Lung (tissue), 11 donors: ENCODE measurements at regions not wholly inside any gene's neighbourhood (a gene's known extent, or its start where the extent isn't known, plus 50 kb on each side); places are given as distances from the start of the nearest gene placed in this dataset.

ENCODE experiments used
- ATAC-seq: fragments of 200-7000 bp; cut with Tn5 transposase; one replicate; pipeline ENCODE4 v1.9.1; 2020; ENCODE audit warnings: moderate number of reproducible peaks; ENCODE audit not compliant: insufficient read depth, low FRiP score
- DNase-seq, 3 donors: peaks; one replicate each; pipeline ENCODE4 v3.0.0-alpha.2; 2013 to 2017
- H3K27ac ChIP-seq, 2 donors: one replicate each; pipeline ENCODE4 v1.5.1; 2013; ENCODE audit warnings: mild to moderate bottlenecking in 2 of 2, moderate library complexity in 2 of 2, control low read depth in 1 of 2, inconsistent platforms in 1 of 2, low read depth in 1 of 2, low read length in 1 of 2
- H3K27me3 ChIP-seq, 3 donors: one replicate each; pipeline ENCODE4 v1.5.1; 2013; ENCODE audit warnings: low read length in 2 of 3; ENCODE audit not compliant: control insufficient read depth in 3 of 3, insufficient read depth in 3 of 3
- H3K36me3 ChIP-seq, 4 donors: one replicate each; pipeline ENCODE4 v1.5.1; 2013; ENCODE audit warnings: low read length in 4 of 4, mild to moderate bottlenecking in 1 of 4, moderate library complexity in 1 of 4; ENCODE audit not compliant: control insufficient read depth in 4 of 4, insufficient read depth in 4 of 4
- H3K4me1 ChIP-seq, 5 donors: one replicate each; pipeline ENCODE4 v1.5.1; 2013; ENCODE audit warnings: low read length in 5 of 5, mild to moderate bottlenecking in 2 of 5, moderate library complexity in 1 of 5; ENCODE audit not compliant: control insufficient read depth in 5 of 5, insufficient read depth in 5 of 5
- H3K4me3 ChIP-seq: one replicate; pipeline ENCODE4 v1.5.1; 2013; ENCODE audit warnings: mild to moderate bottlenecking, control low read depth, moderate library complexity
- H3K9ac ChIP-seq, 2 donors: one replicate each; pipeline ENCODE4 v1.5.1; 2013; ENCODE audit warnings: low read length in 2 of 2, control low read depth in 1 of 2; ENCODE audit not compliant: insufficient read depth in 1 of 2
- H3K9me3 ChIP-seq, 4 donors: one replicate each; pipeline ENCODE4 v1.5.1; 2013; ENCODE audit warnings: low read length in 3 of 4, mild to moderate bottlenecking in 1 of 4, moderate library complexity in 1 of 4; ENCODE audit not compliant: control insufficient read depth in 4 of 4, insufficient read depth in 3 of 4
- CTCF ChIP-seq: IDR thresholded peaks from 2 replicates; pipeline ENCODE4 v1.5.1; 2012; ENCODE audit warnings: mild to moderate bottlenecking; ENCODE audit errors: control extremely low read depth, extremely low read depth
- WGBS, 2 donors: extraction: QIAGEN DNeasy Blood & Tissue Kit; methylation state at CpG; one replicate each; pipeline ENCODE4 v1.1.7; 2013; 5-methylcytosine and 5-hydroxymethylcytosine counted together
- donor health status: control.
- donor health status: control.
- donor health status: Bipolar disorder and iron deficiency.
- donor health status: healthy.
- donor health status: DM: yes; HTN: yes; CAD: no.

DNA sequence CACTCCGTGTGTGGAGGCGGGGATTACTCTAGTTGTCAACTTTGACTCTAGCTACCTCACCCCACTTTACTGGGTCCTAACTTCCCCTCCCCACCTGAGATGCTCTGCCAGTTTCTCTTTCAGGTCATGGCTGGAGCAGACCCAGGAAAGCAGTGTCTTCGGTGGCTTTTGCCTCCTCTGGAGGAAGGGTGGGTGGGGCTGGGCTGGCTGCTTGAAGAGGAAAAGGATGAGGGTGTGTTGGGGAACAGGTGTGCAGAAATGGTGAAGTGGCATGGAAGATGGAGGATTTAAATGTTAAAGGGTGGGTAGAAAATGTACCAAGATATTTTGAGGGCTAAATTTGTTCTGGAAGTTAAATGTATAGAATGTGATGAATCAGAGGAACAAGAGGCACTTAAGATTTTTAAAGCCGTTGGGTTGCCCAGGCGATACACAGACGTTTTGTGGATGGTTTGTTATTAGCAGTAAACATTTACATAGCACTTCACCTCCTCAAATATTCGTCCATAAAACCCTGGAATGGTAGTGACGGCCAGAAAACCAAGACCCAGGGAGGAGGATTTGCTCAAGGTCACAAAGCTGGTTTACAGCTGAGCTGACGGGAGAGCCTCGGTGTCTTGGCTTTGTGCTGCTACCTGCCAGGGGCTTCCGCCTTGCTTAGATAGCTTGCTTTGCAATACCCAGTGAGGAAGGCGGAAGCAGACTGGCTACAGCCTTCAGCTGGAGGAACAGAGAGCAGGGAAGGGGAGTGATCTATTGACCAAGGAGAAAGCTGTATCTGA lies 72.2 kb upstream of the PRMT8 start:
- ATAC-seq (peak; percentile 6), DNase-seq (peak; percentile 62 to 72 (median 69))
- TF ChIP-seq CTCF = no peak
- Histone ChIP-seq H3K27me3 (peaks cover 0 to 3% (median 2%) of the 10 kb centered on the region in 3 donors), H3K36me3 (no peaks in the 10 kb centered on the region), H3K27ac (peak overlapping the region in 1 of 2 donors; percentile 26), H3K9me3 (peaks cover 0 to 13% (median 0%) of the 10 kb centered on the region in 4 donors), H3K9ac (no peak overlapping the region), H3K4me1 (peaks cover 0 to 3% (median 2%) of the 10 kb centered on the region in 5 donors), H3K4me3 (no peak overlapping the region)
- 58 to 73% methylated on average over 12 of the region's 12 CpGs for WGBS, 2 donors

DNA sequence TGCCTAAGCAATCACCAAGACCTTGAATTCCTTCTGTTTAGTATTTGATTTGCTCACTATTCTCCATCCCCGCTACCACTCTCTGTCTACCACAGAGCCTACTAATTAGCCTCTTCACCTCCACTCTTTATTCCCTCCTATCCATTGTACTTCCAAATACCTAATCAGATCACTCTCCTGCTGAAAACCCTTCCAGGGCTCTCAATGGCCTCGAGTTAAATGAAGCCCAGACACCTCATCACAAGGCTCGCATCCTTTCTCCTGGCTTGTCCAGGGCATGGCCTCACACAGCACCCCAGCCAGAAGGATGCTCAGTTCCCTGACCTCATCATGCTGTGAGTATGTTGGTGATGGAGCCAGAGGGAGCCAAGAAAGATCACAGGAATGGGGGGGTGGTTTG lies 71.4 kb upstream of the PRMT8 start:
- no peak overlapping the region for H3K27ac ChIP-seq
- H3K9ac ChIP-seq = no peak overlapping the region
- peaks cover 0 to 3% (median 2%) of the 10 kb centered on the region in 3 donors for H3K27me3 ChIP-seq
- no peak for ATAC-seq
- peaks cover 0 to 3% (median 2%) of the 10 kb centered on the region in 5 donors for H3K4me1 ChIP-seq
- 62 to 64% methylated on average over 3 of the region's 3 CpGs for WGBS, 2 donors
- no peak overlapping the region for H3K4me3 ChIP-seq
- no peak for TF ChIP-seq CTCF
- H3K36me3 ChIP-seq = no peaks in the 10 kb centered on the region
- peaks cover 0 to 9% (median 0%) of the 10 kb centered on the region in 4 donors for H3K9me3 ChIP-seq
- DNase-seq = no peak

- no peaks in the 10 kb centered on the region for H3K36me3 ChIP-seq
Observed at GRCh38 chr12:3420693-3421092, 70.3 kb upstream of the PRMT8 start.

More at GRCh38 chr12:3420693-3421092, 70.3 kb upstream of the PRMT8 start:
- Histone ChIP-seq H3K27ac (no peak overlapping the region), H3K9me3 (peaks cover 0 to 2% (median 0%) of the 10 kb centered on the region in 4 donors), H3K4me3 (no peak overlapping the region), H3K27me3 (peaks cover 0 to 3% (median 2%) of the 10 kb centered on the region in 3 donors), H3K4me1 (peaks cover 0 to 3% (median 2%) of the 10 kb centered on the region in 5 donors), H3K9ac (no peak overlapping the region)
- TF ChIP-seq CTCF = no peak
- DNase-seq (no peak), ATAC-seq (no peak)
- WGBS, 2 donors = 55 to 56% methylated on average over 6 of the region's 6 CpGs
